NCI-H226 (cell line): ENCODE measurements at regions not wholly inside any gene's neighbourhood (a gene's known extent, or its start where the extent isn't known, plus 50 kb on each side); places are given as distances from the start of the nearest gene placed in this dataset.

Experiments used
- DNase-seq: peaks from one replicate; pipeline ENCODE4 v3.0.0-alpha.2; 2015

DNA sequence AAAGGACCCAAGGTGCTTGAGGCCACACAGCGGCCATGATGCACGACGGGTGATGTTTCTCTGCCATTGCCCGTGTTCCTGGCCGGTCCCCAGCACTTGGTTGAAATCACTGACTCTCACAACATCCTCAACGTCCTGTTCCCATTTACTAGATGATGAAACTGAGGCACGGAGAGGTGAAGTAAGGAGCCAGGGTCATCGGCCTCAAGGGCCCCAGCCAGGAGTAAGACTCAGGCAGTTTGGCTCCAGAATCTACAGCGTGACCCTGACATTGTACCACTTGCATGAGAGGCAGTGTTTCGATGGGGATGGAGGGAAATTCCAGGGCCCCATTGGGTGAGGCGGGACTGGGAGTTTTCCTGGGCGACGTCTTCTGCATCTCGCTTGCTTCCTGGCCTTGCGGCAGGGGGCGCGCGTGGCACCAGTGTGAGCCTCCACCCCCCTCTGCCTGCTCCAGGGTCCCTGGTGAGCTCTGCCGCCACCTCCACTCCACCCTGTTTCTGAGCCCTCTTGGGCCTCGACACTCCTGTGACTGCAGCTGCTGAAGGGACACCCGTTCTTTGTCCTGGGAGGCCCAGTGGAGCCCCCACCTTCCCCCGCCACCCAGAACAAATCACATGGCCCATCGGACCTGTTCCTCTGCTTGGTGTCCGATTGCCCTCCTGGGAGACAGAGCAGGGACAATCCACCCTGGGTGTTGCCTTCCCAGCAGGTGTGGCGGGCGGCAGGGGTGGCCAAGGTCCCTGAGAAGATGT is 133.0 kb upstream of the GSE1 start:
- no peak for DNase-seq

- DNase-seq, result no peak
Observed at GRCh38 chr16:85480727-85481101, 132.4 kb upstream of the GSE1 start.

- DNase-seq, result no peak
Observed at GRCh38 chr16:85481206-85481605, 131.9 kb upstream of the GSE1 start.

GRCh38 chr16:85481738-85482137 is 131.4 kb upstream of the GSE1 start:
- DNase-seq, result no peak

- no peak for DNase-seq
Observed at GRCh38 chr16:85483424-85483823, 129.7 kb upstream of the GSE1 start.

GRCh38 chr16:85484347-85485300 is 128.5 kb upstream of the GSE1 start:
- DNase-seq, result no peak

- no peak for DNase-seq
Observed at GRCh38 chr16:85485379-85485778, 127.7 kb upstream of the GSE1 start.

DNA sequence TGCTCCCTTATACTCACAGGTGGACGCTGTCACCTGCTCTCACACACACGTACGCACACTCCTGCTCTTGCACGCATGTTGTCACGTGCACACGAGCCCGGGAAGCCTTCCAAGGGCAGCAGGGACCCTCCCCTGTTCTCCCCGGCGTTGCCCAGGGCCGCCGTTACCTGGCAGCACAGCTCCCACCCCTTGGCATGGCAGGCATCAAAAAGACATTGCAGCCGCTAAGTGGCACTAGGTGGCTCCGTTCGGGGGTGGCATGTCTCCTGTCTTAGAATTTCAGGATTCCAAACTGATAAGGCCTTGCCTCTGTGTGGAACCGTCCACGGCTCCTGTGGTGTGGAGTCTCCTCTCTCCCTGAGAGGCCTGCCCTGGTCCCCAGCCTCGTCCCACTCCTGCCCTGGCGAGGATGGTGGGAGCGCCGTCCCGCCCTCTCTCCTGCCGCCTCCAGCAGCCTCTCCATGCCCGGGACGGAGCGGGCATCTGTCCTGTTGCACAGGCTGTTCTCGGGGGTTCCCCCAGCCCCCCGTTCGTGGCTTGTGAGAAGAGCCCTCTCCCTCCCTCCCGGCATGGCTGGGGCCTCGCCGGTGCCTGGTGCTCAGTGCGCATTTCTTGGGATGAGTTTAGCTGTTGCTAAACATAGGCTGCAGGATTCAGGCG is 126.7 kb upstream of the GSE1 start:
- DNase-seq, result no peak

DNA sequence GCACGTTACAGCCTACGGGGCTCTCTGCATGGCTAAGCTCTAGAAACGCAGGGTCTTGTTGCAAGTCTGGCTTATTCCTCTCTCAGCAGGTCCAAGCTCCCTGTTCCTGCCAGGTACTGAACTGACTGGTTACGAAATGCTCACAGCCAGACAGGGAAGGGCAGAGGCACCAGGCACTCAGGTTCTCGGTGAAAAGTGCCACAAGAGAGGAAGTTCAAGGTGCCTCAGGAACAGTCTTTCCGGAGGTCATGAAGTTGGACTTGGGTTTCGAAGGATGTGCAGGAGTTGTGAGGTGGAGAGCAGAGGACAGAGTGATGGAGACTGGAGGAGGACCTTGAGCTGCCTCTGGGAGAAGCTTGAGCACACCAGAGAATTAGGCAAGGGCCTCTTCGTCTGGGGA is 124.7 kb upstream of the GSE1 start:
- no peak for DNase-seq

- DNase-seq, result no peak
Observed at GRCh38 chr16:85490407-85491057, 122.6 kb upstream of the GSE1 start.

- DNase-seq, result no peak
Observed at GRCh38 chr16:85491058-85491771, 121.9 kb upstream of the GSE1 start.

DNA sequence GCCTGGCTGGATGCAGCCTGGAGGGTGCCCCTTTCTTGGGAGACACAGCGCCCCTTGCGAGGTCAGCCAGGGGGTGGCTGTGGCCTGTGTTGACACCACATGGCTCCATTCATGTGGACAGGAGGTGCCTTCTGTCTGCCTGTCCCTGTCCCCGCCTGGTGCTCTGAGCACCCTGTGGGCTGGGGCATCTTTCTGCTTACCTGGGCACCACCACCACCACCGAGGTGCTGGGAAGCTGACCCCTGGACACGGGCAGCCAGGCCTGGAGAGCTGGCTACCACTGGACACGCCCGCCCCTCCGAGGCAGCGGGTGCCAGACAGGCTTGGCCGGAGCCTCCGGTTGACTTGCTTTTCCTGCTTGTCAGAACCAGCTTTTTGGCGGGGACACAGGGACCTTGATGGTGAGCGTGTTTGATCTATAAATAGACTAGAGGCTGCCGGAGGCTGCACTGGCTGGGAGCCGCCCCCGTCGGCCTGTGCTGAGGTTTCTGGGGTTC is 121.3 kb upstream of the GSE1 start:
- DNase-seq, result no peak

- DNase-seq, result no peak
Observed at GRCh38 chr16:85492295-85492864, 120.7 kb upstream of the GSE1 start.

DNA sequence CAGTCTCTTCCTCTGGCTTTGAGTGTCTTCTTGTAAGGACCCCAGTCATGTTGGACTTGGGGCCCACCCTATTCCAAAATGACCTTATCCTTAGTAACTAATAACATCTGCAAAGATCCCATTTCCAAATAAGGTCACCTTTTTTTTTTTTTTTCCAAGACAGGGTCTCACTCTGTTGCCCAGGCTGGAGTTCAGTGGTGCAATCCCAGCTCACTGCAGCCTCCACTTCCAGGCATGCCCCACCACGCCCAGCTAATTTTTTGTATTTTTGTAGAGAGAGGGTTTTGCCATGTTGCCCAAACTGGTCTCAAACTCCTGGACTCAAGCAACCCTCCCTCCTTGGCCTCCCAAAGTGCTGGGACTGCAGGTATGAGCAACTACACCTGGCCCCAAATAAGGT is 118.8 kb upstream of the GSE1 start:
- no peak for DNase-seq

DNA sequence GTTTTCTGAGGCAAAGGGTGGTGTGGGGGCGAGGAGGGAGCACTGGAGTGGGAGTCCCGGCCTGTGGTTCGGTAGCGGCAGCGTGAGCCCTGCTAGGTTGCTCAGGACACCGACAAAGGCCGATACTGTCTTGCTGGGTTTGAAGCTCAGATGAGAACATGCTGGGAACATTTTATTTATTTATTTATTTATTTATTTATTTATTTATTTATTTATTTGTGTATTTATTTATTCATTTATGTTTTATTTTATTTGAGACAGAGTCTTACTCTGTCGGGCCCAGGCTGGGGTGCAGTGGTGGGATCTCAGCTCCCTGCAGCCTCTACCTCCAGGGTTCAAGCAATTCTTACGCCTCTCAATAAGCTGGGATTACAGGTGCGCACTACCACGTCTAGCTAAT is 117.9 kb upstream of the GSE1 start:
- DNase-seq, result no peak

- DNase-seq, result no peak
Observed at GRCh38 chr16:85495823-85496538, 117.1 kb upstream of the GSE1 start.

DNA sequence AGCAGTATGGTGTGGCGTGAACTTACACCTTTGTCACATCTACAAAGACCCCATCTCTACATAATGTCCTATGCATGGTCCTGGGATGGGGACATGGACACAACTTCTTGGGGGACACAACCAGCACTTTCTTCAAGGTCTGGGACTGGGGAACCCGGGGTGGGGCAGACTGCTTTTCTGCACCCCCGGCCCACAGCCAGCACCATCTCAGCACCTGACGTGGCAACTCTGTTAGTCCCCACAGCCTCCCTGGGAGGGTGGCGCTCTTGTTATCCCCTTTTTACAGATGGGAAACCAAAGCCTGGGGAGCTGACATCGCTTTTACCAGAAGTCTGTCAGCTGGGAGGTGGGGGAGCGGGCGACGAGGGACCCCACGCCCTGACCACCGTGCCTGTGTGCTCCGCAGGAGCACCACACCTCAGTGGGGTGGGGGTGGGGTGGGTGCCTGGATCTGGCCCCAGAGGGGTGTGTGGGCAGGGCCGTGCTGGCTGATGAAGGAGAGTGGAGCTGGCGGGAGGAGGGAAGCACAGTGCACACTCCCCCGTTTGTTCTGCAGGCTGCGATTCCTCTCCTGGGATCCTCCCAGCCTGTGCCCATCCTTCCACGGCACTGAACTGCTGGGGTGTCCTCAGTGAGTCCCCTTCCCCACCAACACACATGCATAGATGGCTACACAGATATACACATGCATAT is 115.4 kb upstream of the GSE1 start:
- DNase-seq, result no peak

- no peak for DNase-seq
Observed at GRCh38 chr16:85498607-85499006, 114.5 kb upstream of the GSE1 start.

DNA sequence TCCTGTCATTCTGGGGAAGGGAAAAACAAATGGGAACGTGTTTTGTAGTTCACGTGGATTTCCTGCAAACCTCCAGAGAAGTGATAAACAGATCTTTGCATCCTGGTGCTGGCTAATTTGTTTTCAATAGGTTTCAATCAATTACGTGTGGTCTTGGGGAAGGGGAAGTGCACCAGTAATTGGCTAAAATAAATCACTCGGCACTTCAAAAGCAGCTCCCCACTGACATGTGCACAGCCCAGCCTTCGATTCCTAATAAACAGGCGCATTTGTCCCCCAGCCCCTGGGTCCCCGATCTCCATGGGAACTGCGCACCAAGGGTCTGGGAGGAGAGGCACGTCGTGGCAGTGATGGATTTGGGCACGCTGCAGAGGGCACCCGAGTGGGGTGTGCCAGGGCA is 112.9 kb upstream of the GSE1 start:
- DNase-seq, result no peak

DNA sequence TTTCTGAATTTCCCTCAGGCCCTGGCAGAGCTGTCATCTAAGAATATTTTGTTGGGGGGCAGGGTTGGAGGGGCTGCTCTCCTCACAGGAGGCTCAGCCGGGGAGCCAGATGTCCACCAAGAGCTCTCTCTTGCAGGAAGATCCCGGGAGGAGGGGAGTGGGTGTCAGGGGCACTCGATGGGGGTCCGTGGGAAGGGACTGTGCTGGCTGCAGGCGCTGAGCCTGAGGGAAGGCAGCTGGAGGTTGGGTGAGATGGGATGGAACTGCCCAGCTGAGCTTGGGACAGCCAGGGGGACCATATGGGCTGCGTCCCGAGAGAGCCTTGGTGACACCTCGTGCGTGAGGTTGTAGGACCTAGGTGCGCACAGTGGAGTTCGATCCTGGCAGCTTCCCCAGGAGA is 111.2 kb upstream of the GSE1 start:
- DNase-seq, result no peak

DNA sequence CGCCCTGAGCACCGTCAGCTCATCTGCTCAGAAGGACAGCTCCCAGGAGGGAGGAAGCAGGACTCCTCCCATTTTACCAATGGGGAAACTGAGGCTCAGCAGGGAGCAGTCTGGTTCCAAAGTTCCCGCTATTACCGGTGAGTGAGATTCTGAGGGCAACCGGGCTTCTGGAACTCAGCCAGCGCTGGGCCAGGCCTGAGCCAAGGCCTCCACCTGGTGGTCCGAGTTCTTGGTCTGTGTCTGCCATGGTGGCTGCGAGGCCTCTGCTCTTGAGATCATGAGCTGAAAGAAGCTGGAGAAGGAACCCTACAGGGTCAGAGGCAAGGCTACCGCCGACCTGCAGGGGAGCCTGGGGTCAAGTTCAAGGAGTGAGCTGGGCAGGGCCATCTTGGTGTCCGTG is 110.8 kb upstream of the GSE1 start:
- no peak for DNase-seq
